Neural progenitor cell (in vitro differentiated cells): ENCODE measurements at regions not wholly inside any gene's neighbourhood (a gene's known extent, or its start where the extent isn't known, plus 50 kb on each side); places are given as distances from the start of the nearest gene placed in this dataset.

Experiments used
- DNase-seq: peaks from one replicate; pipeline ENCODE4 v3.0.0-alpha.2; 2016; ENCODE audit warnings: low spot score
- H2AFZ ChIP-seq: fragments of 200-600 bp; sonication (generic); replicated peaks from 2 replicates; pipeline ENCODE4 v1.6.1; 2016; ENCODE audit warnings: antibody characterized with exemption
- H3F3A ChIP-seq: fragments of 200-600 bp; sonication (generic); 2 replicates; pipeline ENCODE4 v1.6.1; 2016; ENCODE audit warnings: antibody characterized with exemption, low read depth
- H3K27ac ChIP-seq: fragments of 200-600 bp; sonication (generic); 2 replicates; pipeline ENCODE4 v1.5.1; 2016; ENCODE audit warnings: mild to moderate bottlenecking
- H3K27me3 ChIP-seq: fragments of 200-600 bp; sonication (generic); 2 replicates; pipeline ENCODE4 v1.6.1; 2016; ENCODE audit warnings: mild to moderate bottlenecking, moderate library complexity
- H3K36me3 ChIP-seq: fragments of 200-600 bp; sonication (generic); 2 replicates; pipeline ENCODE4 v1.5.1; 2016
- H3K4me1 ChIP-seq: fragments of 200-600 bp; sonication (generic); 2 replicates; pipeline ENCODE4 v1.6.1; 2016; ENCODE audit warnings: mixed run types
- H3K4me2 ChIP-seq: fragments of 200-600 bp; sonication (generic); 2 replicates; pipeline ENCODE4 v1.6.1; 2016
- H3K4me3 ChIP-seq: fragments of 200-600 bp; sonication (generic); 2 replicates; pipeline ENCODE4 v1.5.1; 2016
- H3K79me2 ChIP-seq: fragments of 200-600 bp; sonication (generic); 2 replicates; pipeline ENCODE4 v1.6.1; 2016; ENCODE audit warnings: low read depth
- H3K9ac ChIP-seq: fragments of 200-600 bp; sonication (generic); 2 replicates; pipeline ENCODE4 v1.6.1; 2016
- H3K9me3 ChIP-seq: fragments of 200-600 bp; sonication (generic); 2 replicates; pipeline ENCODE4 v1.5.1; 2016; ENCODE audit warnings: low read depth
- H4K20me1 ChIP-seq: fragments of 200-600 bp; sonication (generic); 2 replicates; pipeline ENCODE4 v1.6.1; 2016; ENCODE audit warnings: low read depth
- H3K27ac Mint-ChIP-seq: 3 replicates; pipeline ENCODE4 v1.8.0; 2021; ENCODE audit warnings: mixed read lengths
- H3K27me3 Mint-ChIP-seq: 2 replicates; pipeline ENCODE4 v1.8.0; 2022; ENCODE audit warnings: low read depth, mild to moderate bottlenecking, inconsistent platforms, moderate library complexity, mixed read lengths; ENCODE audit not compliant: insufficient read depth
- H3K36me3 Mint-ChIP-seq: 3 replicates; pipeline ENCODE4 v1.8.0; 2021; ENCODE audit warnings: mixed read lengths
- H3K4me1 Mint-ChIP-seq: 3 replicates; pipeline ENCODE4 v1.8.0; 2021; ENCODE audit warnings: mixed read lengths
- H3K4me3 Mint-ChIP-seq: 3 replicates; pipeline ENCODE4 v1.8.0; 2021; ENCODE audit warnings: mild to moderate bottlenecking, moderate library complexity, mixed read lengths
- H3K9me3 Mint-ChIP-seq: 3 replicates; pipeline ENCODE4 v1.8.0; 2020; ENCODE audit warnings: mixed read lengths
- EZH2 ChIP-seq: fragments of 200-600 bp; sonication (generic); IDR thresholded peaks from 2 replicates; pipeline ENCODE4 v1.6.1; 2017; ENCODE audit warnings: antibody characterized with exemption, mild to moderate bottlenecking, moderate library complexity
- EZH2phosphoT487 ChIP-seq: fragments of 200-600 bp; sonication (generic); IDR thresholded peaks from 2 replicates; pipeline ENCODE4 v1.6.1; 2017; ENCODE audit warnings: antibody characterized with exemption
- TF ChIP-seq, protein P1 (sequence below): fragments of 200-600 bp; sonication (generic); IDR thresholded peaks from 2 replicates; pipeline ENCODE4 v1.5.1; 2017; ENCODE audit warnings: antibody characterized with exemption, mild to moderate bottlenecking

DNA sequence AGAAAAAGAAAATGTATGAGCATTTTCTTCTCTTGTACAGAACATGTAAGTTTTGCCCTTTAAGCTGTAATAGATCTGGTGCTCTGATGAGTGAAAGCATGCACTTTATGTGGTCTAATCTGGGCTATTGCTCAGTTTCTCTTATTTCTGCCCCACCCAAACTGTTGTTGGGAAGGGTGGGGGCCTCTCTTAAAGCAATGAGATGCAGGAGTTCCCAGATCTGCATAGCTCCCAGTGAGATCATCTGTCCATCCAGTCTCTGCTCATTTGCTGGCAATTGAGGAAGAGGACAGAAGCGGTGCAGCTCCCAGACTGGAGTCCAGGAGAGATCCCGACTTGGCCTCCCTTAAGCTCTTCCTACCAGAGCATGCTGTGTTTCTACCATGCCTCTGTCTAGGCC is 114.9 kb upstream of the SORCS3 start:
- Mint-ChIP-seq H3K4me3 (no peak overlapping the region), H3K27me3 (no peaks in the 10 kb centered on the region), H3K36me3 (no peaks in the 10 kb centered on the region), H3K27ac (no peak overlapping the region), H3K4me1 (peaks cover 2% of the 10 kb centered on the region), H3K9me3 (no peaks in the 10 kb centered on the region)
- Histone ChIP-seq H3K4me1 (peaks cover 5% of the 10 kb centered on the region), H3K79me2 (no peaks in the 10 kb centered on the region), H2AFZ (no peak overlapping the region), H3F3A (no peaks in the 10 kb centered on the region), H3K9me3 (no peaks in the 10 kb centered on the region), H4K20me1 (no peaks in the 10 kb centered on the region), H3K36me3 (no peaks in the 10 kb centered on the region), H3K27ac (no peak overlapping the region), H3K4me3 (no peak overlapping the region), H3K27me3 (no peaks in the 10 kb centered on the region), H3K9ac (no peak overlapping the region), H3K4me2 (no peak overlapping the region)
- no peak for TF ChIP-seq EZH2
- TF ChIP-seq, protein P1, sequence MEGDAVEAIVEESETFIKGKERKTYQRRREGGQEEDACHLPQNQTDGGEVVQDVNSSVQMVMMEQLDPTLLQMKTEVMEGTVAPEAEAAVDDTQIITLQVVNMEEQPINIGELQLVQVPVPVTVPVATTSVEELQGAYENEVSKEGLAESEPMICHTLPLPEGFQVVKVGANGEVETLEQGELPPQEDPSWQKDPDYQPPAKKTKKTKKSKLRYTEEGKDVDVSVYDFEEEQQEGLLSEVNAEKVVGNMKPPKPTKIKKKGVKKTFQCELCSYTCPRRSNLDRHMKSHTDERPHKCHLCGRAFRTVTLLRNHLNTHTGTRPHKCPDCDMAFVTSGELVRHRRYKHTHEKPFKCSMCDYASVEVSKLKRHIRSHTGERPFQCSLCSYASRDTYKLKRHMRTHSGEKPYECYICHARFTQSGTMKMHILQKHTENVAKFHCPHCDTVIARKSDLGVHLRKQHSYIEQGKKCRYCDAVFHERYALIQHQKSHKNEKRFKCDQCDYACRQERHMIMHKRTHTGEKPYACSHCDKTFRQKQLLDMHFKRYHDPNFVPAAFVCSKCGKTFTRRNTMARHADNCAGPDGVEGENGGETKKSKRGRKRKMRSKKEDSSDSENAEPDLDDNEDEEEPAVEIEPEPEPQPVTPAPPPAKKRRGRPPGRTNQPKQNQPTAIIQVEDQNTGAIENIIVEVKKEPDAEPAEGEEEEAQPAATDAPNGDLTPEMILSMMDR: no peak
- no peak for TF ChIP-seq EZH2phosphoT487
- DNase-seq: no peak

GRCh38 chr10:104527013-104527412 is 114.1 kb upstream of the SORCS3 start:
- Mint-ChIP-seq H3K27me3 (no peaks in the 10 kb centered on the region), H3K36me3 (no peaks in the 10 kb centered on the region), H3K4me1 (peaks cover 2% of the 10 kb centered on the region), H3K9me3 (no peaks in the 10 kb centered on the region), H3K27ac (no peak overlapping the region), H3K4me3 (no peak overlapping the region)
- no peaks in the 10 kb centered on the region for H3K36me3 ChIP-seq
- H3K27ac ChIP-seq: no peak overlapping the region
- H3K4me2 ChIP-seq: no peak overlapping the region
- no peaks in the 10 kb centered on the region for H3K9me3 ChIP-seq
- no peak overlapping the region for H2AFZ ChIP-seq
- H3K9ac ChIP-seq: no peak overlapping the region
- H3F3A ChIP-seq: no peaks in the 10 kb centered on the region
- no peaks in the 10 kb centered on the region for H3K79me2 ChIP-seq
- H3K4me3 ChIP-seq: no peak overlapping the region
- H3K27me3 ChIP-seq: no peaks in the 10 kb centered on the region
- no peak for DNase-seq
- no peaks in the 10 kb centered on the region for H4K20me1 ChIP-seq
- TF ChIP-seq EZH2phosphoT487 (no peak), EZH2 (no peak)
- TF ChIP-seq, protein P1: no peak
- peaks cover 5% of the 10 kb centered on the region for H3K4me1 ChIP-seq

GRCh38 chr10:104540181-104540580 is 100.9 kb upstream of the SORCS3 start:
- Mint-ChIP-seq H3K9me3 (no peaks in the 10 kb centered on the region), H3K27ac (peak overlapping the region; percentile 31), H3K4me1 (peaks cover 11% of the 10 kb centered on the region), H3K36me3 (no peaks in the 10 kb centered on the region), H3K27me3 (peaks cover 14% of the 10 kb centered on the region), H3K4me3 (no peak overlapping the region)
- Histone ChIP-seq H3K9me3 (no peaks in the 10 kb centered on the region), H2AFZ (no peak overlapping the region), H3K4me1 (peaks cover 11% of the 10 kb centered on the region), H3K9ac (no peak overlapping the region), H4K20me1 (no peaks in the 10 kb centered on the region), H3K4me3 (no peak overlapping the region), H3K79me2 (no peaks in the 10 kb centered on the region), H3K27me3 (no peaks in the 10 kb centered on the region), H3K4me2 (no peak overlapping the region), H3K36me3 (no peaks in the 10 kb centered on the region), H3K27ac (no peak overlapping the region), H3F3A (no peaks in the 10 kb centered on the region)
- DNase-seq: no peak
- TF ChIP-seq, protein P1: no peak
- no peak for TF ChIP-seq EZH2
- no peak for TF ChIP-seq EZH2phosphoT487

DNA sequence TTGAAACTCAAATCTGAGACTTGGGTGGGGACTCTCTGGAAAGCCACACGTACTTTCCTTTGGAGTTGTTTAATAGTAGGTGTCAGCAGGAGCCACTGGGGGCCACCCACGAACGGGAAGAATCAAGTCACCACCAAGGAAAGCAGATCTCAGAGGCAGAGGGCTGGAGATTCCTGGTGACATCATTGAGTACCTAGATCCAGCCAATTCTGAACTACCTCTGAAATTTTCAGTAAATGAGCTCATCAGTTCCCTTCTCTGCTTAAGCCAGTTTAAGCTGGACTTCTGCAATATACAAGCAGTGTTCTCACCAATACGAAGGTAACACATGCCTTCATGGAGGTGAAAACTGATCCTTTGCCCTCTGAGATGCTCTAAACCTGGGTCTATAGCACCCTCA is 99.3 kb upstream of the SORCS3 start:
- TF ChIP-seq, protein P1: no peak
- TF ChIP-seq EZH2 (no peak), EZH2phosphoT487 (no peak)
- H3K9me3 Mint-ChIP-seq: no peaks in the 10 kb centered on the region
- H3K4me3 Mint-ChIP-seq: no peak overlapping the region
- H3F3A ChIP-seq: no peaks in the 10 kb centered on the region
- peaks cover 11% of the 10 kb centered on the region for H3K4me1 Mint-ChIP-seq
- H3K9me3 ChIP-seq: no peaks in the 10 kb centered on the region
- H4K20me1 ChIP-seq: no peaks in the 10 kb centered on the region
- H3K36me3 Mint-ChIP-seq: no peaks in the 10 kb centered on the region
- H2AFZ ChIP-seq: no peak overlapping the region
- no peak overlapping the region for H3K27ac ChIP-seq
- peaks cover 14% of the 10 kb centered on the region for H3K27me3 Mint-ChIP-seq
- no peaks in the 10 kb centered on the region for H3K27me3 ChIP-seq
- no peak for DNase-seq
- H3K4me1 ChIP-seq: peaks cover 11% of the 10 kb centered on the region
- no peak overlapping the region for H3K27ac Mint-ChIP-seq
- H3K4me2 ChIP-seq: no peak overlapping the region
- no peaks in the 10 kb centered on the region for H3K79me2 ChIP-seq
- no peaks in the 10 kb centered on the region for H3K36me3 ChIP-seq
- H3K9ac ChIP-seq: no peak overlapping the region
- H3K4me3 ChIP-seq: no peak overlapping the region
